SK-N-SH (cell line): ENCODE measurements at regions not wholly inside any gene's neighbourhood (a gene's known extent, or its start where the extent isn't known, plus 50 kb on each side); places are given as distances from the start of the nearest gene placed in this dataset.

Source experiments
- CTCF ChIA-PET: fragments of 300-600, 350-600 bp; formaldehyde crosslinking; extraction: SDS; loops from one replicate; lab custom pipeline; 2021; lab: Yijun Ruan, JAX
- POLR2A ChIA-PET: fragments of 350-600 bp; sonication (Branson Sonifier 250); formaldehyde crosslinking; extraction: SDS; loops from one replicate; lab custom pipeline; 2020; ENCODE audit warnings: antibody characterized with exemption, inconsistent platforms; lab: Yijun Ruan, JAX
- DNase-seq: peaks from one replicate; pipeline ENCODE4 v3.0.0; 2012
- H2AFZ ChIP-seq: fragments of 200-600 bp; sonication (generic); 2 replicates; pipeline ENCODE4 v1.8.1; 2016; ENCODE audit warnings: antibody characterized with exemption, mild to moderate bottlenecking, low read depth
- H3F3A ChIP-seq: fragments of 200-600 bp; sonication (generic); replicated peaks from 2 replicates; pipeline ENCODE3; 2016; ENCODE audit warnings: antibody characterized with exemption, mild to moderate bottlenecking; ENCODE audit not compliant: insufficient read depth
- H3K27ac ChIP-seq, 2 experiments: fragments of 200-500 bp in 1 of 2; fragments of 200-600 bp in 1 of 2; sonication (Bioruptor generic) in 1 of 2; sonication (generic), shearing (Covaris generic) in 1 of 2; 2 replicates each; pipeline versions ENCODE4 v1.5.1 to v1.6.1; 2014 to 2016; ENCODE audit warnings: low read depth in 2 of 2, inconsistent platforms in 1 of 2, low read length in 1 of 2, mild to moderate bottlenecking in 1 of 2, mixed read lengths in 1 of 2
- H3K27me3 ChIP-seq: fragments of 200-600 bp; sonication (generic), shearing (Covaris generic); 2 replicates; pipeline ENCODE4 v1.6.1; 2016; ENCODE audit warnings: mixed run types; ENCODE audit not compliant: insufficient read depth
- H3K36me3 ChIP-seq, 2 experiments: fragments of 200-500 bp in 1 of 2; fragments of 200-600 bp in 1 of 2; sonication (Bioruptor generic) in 1 of 2; sonication (generic) in 1 of 2; replicated peaks in 1 of 2; 2 replicates each; pipeline versions ENCODE3 to v1.5.1; 2014 to 2016; ENCODE audit warnings: low read length in 1 of 2, mild to moderate bottlenecking in 1 of 2; ENCODE audit not compliant: insufficient read depth in 2 of 2, control insufficient read depth in 1 of 2
- H3K4me1 ChIP-seq, 2 experiments: fragments of 200-500 bp in 1 of 2; fragments of 200-600 bp in 1 of 2; sonication (Bioruptor generic) in 1 of 2; sonication (generic), shearing (Covaris generic) in 1 of 2; 2 replicates each; pipeline versions ENCODE4 v1.5.1 to v1.6.1; 2014 to 2016; ENCODE audit warnings: low read depth in 1 of 2, low read length in 1 of 2, mixed run types in 1 of 2; ENCODE audit not compliant: insufficient read depth in 2 of 2, control insufficient read depth in 1 of 2
- H3K4me2 ChIP-seq: fragments of 200-600 bp; sonication (generic), shearing (Covaris generic); 2 replicates; pipeline ENCODE4 v1.6.1; 2017; ENCODE audit warnings: mixed run types
- H3K4me3 ChIP-seq, 2 experiments: fragments of 200-500 bp in 1 of 2; fragments of 200-600 bp in 1 of 2; sonication (Bioruptor generic) in 1 of 2; sonication (generic), shearing (Covaris generic) in 1 of 2; 2 replicates each; pipeline versions ENCODE4 v1.5.1 to v1.8.1; 2014 to 2016; ENCODE audit warnings: low read depth in 2 of 2, inconsistent platforms in 1 of 2, low read length in 1 of 2, mild to moderate bottlenecking in 1 of 2, mixed read lengths in 1 of 2, moderate library complexity in 1 of 2
- H3K79me2 ChIP-seq: fragments of 200-600 bp; sonication (generic); 2 replicates; pipeline ENCODE4 v1.8.1; 2017; ENCODE audit warnings: mild to moderate bottlenecking; ENCODE audit not compliant: insufficient read depth
- H3K9ac ChIP-seq: fragments of 200-600 bp; sonication (generic); 2 replicates; pipeline ENCODE4 v1.6.1; 2017; ENCODE audit warnings: mixed run types
- H3K9me2 ChIP-seq: fragments of 200-600 bp; sonication (generic); 2 replicates; pipeline ENCODE4 v1.6.1; 2017; ENCODE audit warnings: mixed run types
- H3K9me3 ChIP-seq: fragments of 200-600 bp; sonication (generic); 2 replicates; pipeline ENCODE4 v1.6.1; 2017; ENCODE audit warnings: mixed run types, mild to moderate bottlenecking, moderate library complexity
- H4K20me1 ChIP-seq: fragments of 200-600 bp; sonication (generic); 2 replicates; pipeline ENCODE4 v1.6.1; 2017; ENCODE audit warnings: mild to moderate bottlenecking, mixed run types; ENCODE audit not compliant: insufficient read depth
- EP300 ChIP-seq, 2 experiments: IDR thresholded peaks; 2 replicates each; pipeline versions ENCODE4 v1.4.0 to v1.6.1; 2012; ENCODE audit warnings: borderline replicate concordance in 1 of 2, low read depth in 1 of 2, low read length in 1 of 2
- FOSL2 ChIP-seq: IDR thresholded peaks from 2 replicates; pipeline ENCODE4 v1.4.0; 2012; ENCODE audit warnings: low read depth, mild to moderate bottlenecking, moderate library complexity, borderline replicate concordance
- FOXM1 ChIP-seq: IDR thresholded peaks from 2 replicates; pipeline ENCODE4 v1.4.0; 2012; ENCODE audit warnings: low read depth, mild to moderate bottlenecking
- GATA2 ChIP-seq: sonication (generic); formaldehyde crosslinking; IDR thresholded peaks from 2 replicates; pipeline ENCODE4 v1.5.0; 2020; ENCODE audit warnings: mild to moderate bottlenecking, missing genetic modification reagents
- MEF2A ChIP-seq: IDR thresholded peaks from 2 replicates; pipeline ENCODE4 v1.4.0; 2012; ENCODE audit warnings: low read depth, borderline replicate concordance
- MXI1 ChIP-seq: IDR thresholded peaks from 2 replicates; pipeline ENCODE4 v1.6.1; 2012; ENCODE audit warnings: mild to moderate bottlenecking, low read depth, low read length, improper control_type of control experiment
- NRF1 ChIP-seq: IDR thresholded peaks from 2 replicates; pipeline ENCODE4 v1.6.1; 2012; ENCODE audit warnings: low read depth, mild to moderate bottlenecking, low read length
- RAD21 ChIP-seq: IDR thresholded peaks from 2 replicates; pipeline ENCODE4 v1.6.1; 2012; ENCODE audit warnings: mild to moderate bottlenecking, low read length
- SIN3A ChIP-seq: IDR thresholded peaks from 2 replicates; pipeline ENCODE4 v1.6.1; 2012; ENCODE audit warnings: low read depth, mild to moderate bottlenecking, low read length, moderate library complexity, borderline replicate concordance
- SMC3 ChIP-seq: IDR thresholded peaks from 2 replicates; pipeline ENCODE4 v1.6.1; 2012; ENCODE audit warnings: low read depth, low read length, improper control_type of control experiment
- WGBS: methylation state at CpG from one replicate; pipeline ENCODE4 v1.1.6; 2017; ENCODE audit warnings: low lambda C conversion rate; 5-methylcytosine and 5-hydroxymethylcytosine counted together
- TF ChIP-seq, protein P1 (sequence below): IDR thresholded peaks from 2 replicates; pipeline ENCODE4 v1.6.1; 2012; ENCODE audit warnings: mild to moderate bottlenecking, low read depth, low read length, moderate library complexity
- TF ChIP-seq, protein P2 (sequence below): fragments of 150-350 bp; IDR thresholded peaks from 2 replicates; pipeline ENCODE4 v1.6.1; 2017; ENCODE audit warnings: antibody characterized with exemption, low read length, low read depth, borderline replicate concordance
- TF ChIP-seq, protein P3 (sequence below): fragments of 200-600 bp; sonication (generic); IDR thresholded peaks from 2 replicates; pipeline ENCODE4 v1.6.1; 2017; ENCODE audit warnings: antibody characterized with exemption, mild to moderate bottlenecking, moderate library complexity
- TF ChIP-seq, protein P4 (sequence below): fragments of 150-350 bp; IDR thresholded peaks from 2 replicates; pipeline ENCODE4 v1.6.1; 2016; ENCODE audit warnings: mild to moderate bottlenecking, low read depth, low read length

DNA sequence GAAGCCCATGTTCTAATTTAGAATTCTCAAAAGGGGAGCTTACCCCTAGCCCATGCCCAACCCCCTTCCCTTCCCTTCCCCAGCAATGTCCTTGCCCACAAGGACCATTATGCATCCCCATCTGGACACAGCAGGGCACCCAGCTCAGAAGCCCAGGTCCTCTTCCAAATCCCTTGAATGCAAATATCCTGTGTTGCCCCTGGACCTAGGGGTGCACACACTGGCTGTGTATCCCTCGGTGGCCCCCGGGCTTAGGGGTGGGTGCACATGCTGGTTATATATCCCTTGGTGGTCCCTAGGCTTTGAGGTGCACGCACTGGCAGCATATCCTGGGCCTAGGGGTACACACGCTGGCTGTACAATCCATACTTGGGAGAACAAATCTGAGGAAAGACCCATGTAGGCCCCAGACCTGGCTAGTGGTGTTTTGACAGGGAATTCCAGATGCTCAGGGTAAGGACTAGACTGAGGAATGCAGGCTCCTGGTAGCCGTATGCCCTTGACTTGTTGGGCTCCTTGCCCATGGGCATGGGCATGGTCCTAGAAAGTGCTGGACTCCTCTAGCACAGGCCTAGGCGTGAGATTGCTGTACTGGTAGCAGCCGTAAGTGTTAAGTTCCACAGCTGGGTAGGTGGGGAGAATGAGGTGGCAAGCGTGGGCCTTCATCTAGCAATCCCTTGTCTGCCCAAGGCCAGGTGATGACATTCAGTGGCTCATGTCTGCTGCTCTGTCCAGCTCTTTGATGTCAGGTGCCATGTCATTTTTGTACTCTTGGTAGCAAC is 222.4 kb downstream of the OPA1 start:
- H3K4me2 ChIP-seq: no peak overlapping the region
- no peaks in the 10 kb centered on the region for H3F3A ChIP-seq
- ChIA-PET CTCF (interaction anchor here (1.0 to 1.5 kb wide), 2 partner anchors 150 to 501 kb away, joined by 3 read pairs; no protein-coding TSS in a partner anchor), POLR2A (no interaction called here)
- TF ChIP-seq, protein P1, sequence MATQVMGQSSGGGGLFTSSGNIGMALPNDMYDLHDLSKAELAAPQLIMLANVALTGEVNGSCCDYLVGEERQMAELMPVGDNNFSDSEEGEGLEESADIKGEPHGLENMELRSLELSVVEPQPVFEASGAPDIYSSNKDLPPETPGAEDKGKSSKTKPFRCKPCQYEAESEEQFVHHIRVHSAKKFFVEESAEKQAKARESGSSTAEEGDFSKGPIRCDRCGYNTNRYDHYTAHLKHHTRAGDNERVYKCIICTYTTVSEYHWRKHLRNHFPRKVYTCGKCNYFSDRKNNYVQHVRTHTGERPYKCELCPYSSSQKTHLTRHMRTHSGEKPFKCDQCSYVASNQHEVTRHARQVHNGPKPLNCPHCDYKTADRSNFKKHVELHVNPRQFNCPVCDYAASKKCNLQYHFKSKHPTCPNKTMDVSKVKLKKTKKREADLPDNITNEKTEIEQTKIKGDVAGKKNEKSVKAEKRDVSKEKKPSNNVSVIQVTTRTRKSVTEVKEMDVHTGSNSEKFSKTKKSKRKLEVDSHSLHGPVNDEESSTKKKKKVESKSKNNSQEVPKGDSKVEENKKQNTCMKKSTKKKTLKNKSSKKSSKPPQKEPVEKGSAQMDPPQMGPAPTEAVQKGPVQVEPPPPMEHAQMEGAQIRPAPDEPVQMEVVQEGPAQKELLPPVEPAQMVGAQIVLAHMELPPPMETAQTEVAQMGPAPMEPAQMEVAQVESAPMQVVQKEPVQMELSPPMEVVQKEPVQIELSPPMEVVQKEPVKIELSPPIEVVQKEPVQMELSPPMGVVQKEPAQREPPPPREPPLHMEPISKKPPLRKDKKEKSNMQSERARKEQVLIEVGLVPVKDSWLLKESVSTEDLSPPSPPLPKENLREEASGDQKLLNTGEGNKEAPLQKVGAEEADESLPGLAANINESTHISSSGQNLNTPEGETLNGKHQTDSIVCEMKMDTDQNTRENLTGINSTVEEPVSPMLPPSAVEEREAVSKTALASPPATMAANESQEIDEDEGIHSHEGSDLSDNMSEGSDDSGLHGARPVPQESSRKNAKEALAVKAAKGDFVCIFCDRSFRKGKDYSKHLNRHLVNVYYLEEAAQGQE: no peak
- TF ChIP-seq EP300 (IDR thresholded peaks at IDR 0.05; ENCODE audit: borderline replicate concordance in 1 of 2, low read depth in 1 of 2, low read length in 1 of 2): no peak
- no peak for TF ChIP-seq SMC3
- TF ChIP-seq FOSL2: no peak
- no peak for TF ChIP-seq MXI1
- TF ChIP-seq MEF2A: no peak
- TF ChIP-seq SIN3A: no peak
- no peak for TF ChIP-seq GATA2
- TF ChIP-seq FOXM1: no peak
- TF ChIP-seq, protein P2, sequence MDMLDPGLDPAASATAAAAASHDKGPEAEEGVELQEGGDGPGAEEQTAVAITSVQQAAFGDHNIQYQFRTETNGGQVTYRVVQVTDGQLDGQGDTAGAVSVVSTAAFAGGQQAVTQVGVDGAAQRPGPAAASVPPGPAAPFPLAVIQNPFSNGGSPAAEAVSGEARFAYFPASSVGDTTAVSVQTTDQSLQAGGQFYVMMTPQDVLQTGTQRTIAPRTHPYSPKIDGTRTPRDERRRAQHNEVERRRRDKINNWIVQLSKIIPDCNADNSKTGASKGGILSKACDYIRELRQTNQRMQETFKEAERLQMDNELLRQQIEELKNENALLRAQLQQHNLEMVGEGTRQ: no peak
- TF ChIP-seq, protein P3, sequence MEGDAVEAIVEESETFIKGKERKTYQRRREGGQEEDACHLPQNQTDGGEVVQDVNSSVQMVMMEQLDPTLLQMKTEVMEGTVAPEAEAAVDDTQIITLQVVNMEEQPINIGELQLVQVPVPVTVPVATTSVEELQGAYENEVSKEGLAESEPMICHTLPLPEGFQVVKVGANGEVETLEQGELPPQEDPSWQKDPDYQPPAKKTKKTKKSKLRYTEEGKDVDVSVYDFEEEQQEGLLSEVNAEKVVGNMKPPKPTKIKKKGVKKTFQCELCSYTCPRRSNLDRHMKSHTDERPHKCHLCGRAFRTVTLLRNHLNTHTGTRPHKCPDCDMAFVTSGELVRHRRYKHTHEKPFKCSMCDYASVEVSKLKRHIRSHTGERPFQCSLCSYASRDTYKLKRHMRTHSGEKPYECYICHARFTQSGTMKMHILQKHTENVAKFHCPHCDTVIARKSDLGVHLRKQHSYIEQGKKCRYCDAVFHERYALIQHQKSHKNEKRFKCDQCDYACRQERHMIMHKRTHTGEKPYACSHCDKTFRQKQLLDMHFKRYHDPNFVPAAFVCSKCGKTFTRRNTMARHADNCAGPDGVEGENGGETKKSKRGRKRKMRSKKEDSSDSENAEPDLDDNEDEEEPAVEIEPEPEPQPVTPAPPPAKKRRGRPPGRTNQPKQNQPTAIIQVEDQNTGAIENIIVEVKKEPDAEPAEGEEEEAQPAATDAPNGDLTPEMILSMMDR: no peak
- TF ChIP-seq NRF1: no peak
- TF ChIP-seq, protein P4, sequence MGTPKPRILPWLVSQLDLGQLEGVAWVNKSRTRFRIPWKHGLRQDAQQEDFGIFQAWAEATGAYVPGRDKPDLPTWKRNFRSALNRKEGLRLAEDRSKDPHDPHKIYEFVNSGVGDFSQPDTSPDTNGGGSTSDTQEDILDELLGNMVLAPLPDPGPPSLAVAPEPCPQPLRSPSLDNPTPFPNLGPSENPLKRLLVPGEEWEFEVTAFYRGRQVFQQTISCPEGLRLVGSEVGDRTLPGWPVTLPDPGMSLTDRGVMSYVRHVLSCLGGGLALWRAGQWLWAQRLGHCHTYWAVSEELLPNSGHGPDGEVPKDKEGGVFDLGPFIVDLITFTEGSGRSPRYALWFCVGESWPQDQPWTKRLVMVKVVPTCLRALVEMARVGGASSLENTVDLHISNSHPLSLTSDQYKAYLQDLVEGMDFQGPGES: no peak
- TF ChIP-seq RAD21: no peak
- TF ChIP-seq, all 33 proteins: peak for 0
- WGBS: 60% methylated on average over 4 of the region's 8 CpGs
- no peak overlapping the region for H3K27ac ChIP-seq
- DNase-seq: no peak
- H3K4me1 ChIP-seq: peaks cover 0 to 8% of the 10 kb centered on the region in 2 experiments; a peak in 1 of 4 replicates
- H4K20me1 ChIP-seq: no peaks in the 10 kb centered on the region
- no peaks in the 10 kb centered on the region for H3K9me2 ChIP-seq
- no peak overlapping the region for H2AFZ ChIP-seq
- no peak overlapping the region for H3K4me3 ChIP-seq
- H3K27me3 ChIP-seq: no peaks in the 10 kb centered on the region; the same call in 1 of the 2 replicates
- H3K9ac ChIP-seq: no peak overlapping the region
- no peaks in the 10 kb centered on the region for H3K36me3 ChIP-seq
- H3K79me2 ChIP-seq: no peaks in the 10 kb centered on the region
- H3K9me3 ChIP-seq: no peaks in the 10 kb centered on the region
